ENCODE measurements at regions not wholly inside any gene's neighbourhood (a gene's known extent, or its start where the extent isn't known, plus 50 kb on each side); places are given as distances from the start of the nearest gene placed in this dataset.
"Not testable (repeated sequence)": the region's sequence is repeated elsewhere in the genome, so short reads cannot be mapped to it uniquely, and the experiment has no call there.

DNA sequence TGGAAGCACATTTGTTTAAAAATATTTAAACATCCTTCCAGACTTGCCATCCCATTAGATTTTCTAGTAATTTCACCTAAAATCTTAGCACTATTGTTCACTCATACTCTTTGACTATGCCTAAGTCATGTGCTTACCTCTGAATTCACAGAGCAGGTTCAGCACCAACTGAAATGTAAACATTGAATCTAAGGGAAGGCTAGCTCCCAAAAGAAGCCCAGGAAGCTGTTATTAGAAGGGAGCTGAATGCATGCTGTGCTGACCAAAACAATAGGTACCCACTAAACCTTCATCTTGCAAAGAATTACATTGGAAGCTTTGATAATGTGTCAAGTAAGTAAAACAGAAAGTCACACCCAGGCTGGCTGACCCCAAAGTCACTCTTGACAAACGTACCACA lies 571.3 kb downstream of the GABRG2 start:
- DNase-seq: no peak

DNA sequence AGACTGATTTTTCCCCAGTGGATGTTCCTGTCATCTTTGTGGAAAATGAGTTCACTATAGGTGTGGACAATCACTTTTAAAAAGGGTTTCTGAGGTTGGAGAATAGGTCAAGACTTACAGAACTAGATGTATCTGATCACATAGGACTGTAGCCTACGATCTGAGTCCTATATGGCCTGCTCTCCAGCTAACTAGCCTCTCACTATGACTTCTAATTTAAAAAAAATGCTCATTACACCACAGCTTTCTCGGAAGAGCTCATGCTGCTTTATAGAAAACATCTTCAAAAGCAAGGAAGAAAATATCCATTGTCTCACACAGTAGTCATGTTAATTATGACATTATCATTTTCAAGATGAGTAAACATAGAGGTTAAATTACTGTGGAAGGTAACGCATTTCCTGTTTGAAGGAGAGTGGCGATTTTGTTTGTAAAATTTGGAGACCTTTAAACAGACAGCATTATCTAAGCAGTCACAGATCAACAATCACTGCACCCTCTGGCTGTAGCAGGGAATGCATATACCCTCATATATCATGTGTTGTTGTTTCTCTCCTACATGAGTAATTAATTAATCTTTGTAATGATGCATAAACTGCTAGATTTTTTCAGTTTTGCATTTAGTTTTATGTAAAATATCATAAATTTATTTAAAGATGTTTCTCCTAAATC lies 573.7 kb downstream of the GABRG2 start:
- no peak for DNase-seq

DNA sequence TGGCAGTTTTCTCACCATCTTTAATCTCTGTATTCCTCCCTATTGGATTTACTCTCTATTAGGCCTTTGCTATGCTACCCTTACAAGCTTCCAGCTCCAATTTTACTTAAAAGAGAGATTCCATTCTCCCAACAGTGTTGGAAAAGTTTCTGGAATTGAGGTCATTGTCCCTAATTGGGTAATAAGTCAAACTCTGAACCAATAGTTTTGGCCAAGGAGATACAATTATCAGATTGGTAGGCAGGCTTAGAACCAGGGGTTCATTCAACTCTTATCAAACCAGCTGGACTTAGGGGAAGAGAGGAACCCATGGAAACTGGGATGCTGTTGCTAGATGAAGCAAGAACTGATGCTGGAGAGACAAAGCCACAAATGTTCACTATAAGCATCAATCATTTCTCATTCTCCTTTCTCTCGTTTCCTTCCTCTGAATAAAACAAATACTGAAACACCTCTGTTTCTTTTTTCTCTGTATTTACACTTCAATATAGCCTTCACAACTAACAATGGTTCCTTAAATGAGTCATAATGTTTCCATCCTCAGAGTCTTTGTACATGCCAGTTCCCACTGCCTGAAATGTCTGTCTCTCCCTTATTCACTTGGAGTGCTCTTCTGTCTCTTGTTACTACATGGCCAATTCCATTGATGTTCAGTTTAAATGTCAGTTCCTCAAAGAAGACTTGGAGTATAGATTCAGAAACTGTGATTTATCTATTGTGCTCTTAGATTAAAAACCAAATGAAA lies 587.3 kb downstream of the GABRG2 start:
- no peak for DNase-seq

DNA sequence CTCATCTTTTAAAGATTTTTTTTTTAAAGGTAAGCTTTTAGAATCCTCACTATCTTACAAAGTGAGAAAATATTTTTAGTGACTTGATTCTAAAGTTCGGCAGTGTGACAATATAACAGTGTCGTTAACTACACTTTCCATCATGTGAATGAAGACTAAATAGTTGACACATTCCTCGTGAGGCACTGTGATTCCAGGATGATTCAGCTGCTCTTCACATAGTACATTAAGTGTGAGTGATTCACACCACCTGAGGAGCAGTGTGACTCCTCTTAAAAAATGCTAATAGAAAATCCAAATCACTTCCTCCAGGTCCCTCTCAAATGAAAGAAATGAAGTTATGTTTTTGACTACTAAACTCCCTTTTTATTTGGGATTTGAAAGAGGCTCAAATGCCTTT lies 589.5 kb downstream of the GABRG2 start:
- DNase-seq: no peak

DNA sequence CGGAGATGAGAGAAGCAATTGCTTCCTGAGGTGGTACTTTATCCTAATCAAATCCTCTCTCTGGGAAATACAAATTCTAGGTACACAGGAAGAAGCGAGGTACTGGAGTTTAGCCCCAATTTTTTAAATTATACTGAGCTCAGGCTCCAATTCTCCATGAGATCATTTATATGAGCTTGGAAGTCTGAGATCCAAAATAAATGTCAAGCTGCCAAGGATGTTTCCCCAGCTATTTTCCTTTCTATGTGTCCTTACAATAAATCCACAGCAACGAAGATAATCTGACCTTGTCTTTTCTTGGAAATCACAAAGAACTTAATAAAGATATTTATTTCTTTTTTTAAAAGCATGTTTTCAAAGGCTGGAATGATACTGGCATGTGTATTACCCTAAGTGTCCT lies 597.3 kb downstream of the GABRG2 start:
- DNase-seq: no peak

DNA sequence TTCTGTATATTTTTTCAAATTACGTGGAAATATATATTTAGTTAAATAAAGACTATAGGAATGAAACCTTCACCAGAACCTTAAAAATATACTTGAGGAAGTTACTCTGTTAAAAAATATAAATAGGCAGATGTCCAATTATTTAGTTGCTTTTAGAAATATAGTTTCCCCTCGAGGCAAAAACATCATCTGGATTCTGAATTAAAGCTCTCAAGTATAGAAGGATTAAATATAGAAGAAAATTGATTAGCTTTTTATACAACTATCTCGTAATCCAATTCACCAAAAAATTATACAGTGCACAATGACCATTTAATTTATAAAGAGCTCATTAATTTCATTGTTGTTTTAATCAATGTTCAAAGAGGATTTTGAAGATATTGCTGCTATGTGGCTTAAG lies 601.4 kb downstream of the GABRG2 start:
- DNase-seq: no peak

DNA sequence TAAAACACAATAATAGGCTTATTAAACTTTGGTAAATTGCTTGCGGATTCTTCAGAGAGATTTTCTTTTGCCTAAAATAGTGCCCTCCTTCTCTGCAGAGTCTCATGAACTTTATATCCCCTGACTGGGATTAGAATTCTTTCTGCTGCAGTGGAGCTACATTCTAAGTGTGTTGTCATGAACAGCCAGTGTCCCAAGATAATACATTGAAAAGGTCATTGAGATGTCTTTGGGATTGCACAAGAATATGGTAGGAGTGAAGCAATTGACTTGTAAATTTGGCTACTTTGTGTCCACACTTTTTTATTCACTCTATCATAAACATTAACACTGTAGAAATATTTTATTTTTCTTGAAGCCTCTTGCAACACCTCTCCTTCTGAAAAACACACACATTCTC lies 604.5 kb downstream of the GABRG2 start:
- DNase-seq: no peak

DNA sequence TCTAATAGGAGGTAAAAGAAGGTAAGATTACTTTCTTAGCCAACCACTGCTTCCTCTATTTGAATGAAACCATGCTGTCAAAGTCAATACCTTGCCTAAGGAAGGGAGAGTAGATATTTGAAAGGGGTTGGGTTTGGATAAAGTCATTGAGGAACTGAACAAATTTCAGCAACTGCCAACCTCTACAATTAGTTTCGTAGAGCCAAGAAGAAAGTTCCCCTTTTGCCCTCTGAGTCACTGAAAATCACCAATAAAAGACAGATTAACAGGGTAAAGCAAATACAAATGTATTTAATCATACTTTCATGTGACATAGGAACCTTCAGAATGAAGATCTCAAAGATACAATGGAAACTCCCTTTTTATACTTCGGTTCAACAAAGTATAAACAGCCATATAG lies 615.7 kb downstream of the GABRG2 start:
- no peak for DNase-seq

DNA sequence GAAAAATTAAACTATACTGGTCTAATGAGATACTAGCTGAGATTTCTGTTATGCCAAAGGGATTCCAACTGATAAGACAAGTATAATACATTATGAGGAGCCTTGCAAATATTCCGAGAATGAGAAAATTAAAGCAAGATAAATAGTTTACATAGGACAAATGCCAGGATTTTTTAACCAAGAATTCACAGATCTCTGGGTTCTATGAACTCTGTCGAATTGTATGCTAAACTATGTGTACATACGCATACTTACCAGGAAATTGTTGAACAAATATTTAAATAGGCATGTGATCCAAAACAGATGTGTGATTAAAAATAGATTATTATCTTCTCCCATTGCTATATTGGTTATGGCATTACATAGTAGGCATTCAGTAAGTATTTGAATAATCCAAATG lies 616.6 kb downstream of the GABRG2 start:
- peak; percentile 1 for DNase-seq

DNA sequence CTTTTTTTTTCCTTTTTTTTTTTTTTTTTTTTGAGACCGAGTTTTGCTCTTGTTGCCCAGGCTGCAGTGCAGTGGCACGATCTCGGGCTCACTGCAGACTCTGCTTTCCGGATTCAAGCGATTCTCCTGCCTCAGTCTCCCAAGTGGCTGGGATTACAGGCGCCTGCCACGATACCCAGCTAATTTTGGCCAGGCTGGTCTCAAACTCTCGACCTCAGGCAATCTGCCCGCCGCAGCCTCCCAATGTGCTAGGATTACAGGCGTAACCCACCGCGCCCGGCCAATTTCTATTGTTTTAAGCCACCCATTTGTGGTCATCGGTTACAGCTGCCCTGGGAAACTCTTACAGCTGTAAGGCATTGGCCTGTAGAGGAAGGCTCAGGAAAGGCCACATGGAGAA lies 617.7 kb downstream of the GABRG2 start:
- DNase-seq: no peak

DNA sequence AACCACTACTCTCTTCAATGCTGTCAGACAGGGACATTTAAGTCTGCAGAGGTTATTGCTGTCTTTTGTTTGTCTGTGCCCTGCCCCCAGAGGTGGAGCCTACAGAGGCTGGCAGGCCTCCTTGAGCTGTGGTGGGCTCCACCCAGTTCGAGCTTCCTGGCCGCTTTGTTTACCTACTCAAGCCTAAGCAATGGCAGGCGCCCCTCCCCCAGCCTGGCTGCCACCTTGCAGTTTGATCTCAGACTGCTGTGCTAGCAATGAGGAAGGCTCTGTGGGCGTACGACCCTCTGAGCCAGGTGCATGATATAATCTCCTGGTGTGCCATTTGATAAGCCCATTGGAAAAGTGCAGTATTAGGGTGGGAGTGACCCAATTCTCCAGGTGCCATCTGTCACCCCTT lies 628.7 kb downstream of the GABRG2 start:
- DNase-seq: not testable (repeated sequence)

DNA sequence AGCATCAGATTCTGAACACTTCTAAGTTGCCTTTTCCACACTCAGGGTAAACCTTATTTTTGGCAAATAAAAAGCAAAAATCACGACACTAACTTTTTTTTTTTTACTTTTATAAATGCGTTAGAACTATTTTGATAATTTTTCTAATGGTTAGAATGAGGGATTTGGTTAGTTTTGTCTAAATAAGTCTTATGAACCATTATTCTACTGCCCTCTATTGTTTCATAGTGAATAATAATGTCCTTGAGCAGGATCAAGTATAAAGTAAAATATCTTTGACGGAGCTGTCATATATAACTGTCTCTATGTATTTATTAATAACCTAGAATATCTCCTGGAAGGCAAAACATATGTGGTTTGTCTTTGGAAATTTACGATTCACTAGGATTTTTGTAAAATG lies 631.8 kb downstream of the GABRG2 start:
- DNase-seq: no peak

DNA sequence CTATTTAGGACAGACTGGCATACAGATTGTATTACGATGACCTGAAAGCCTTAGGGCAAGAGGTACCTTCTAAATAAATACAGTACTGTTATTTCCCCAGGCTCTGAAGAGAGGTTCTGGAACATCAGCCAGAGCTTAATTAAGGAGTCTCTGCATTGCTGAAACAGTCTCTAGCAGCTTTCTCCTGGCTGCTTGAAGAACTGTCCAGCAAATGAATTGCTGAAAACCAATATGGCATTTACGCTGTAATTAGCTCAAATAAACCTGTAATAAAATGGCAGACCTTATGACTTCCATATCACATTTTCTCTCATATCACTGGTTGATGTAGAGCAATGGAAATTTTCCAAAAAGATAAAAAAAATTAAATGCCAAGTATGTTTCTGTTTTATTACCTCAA lies 636.3 kb downstream of the GABRG2 start:
- no peak for DNase-seq

DNA sequence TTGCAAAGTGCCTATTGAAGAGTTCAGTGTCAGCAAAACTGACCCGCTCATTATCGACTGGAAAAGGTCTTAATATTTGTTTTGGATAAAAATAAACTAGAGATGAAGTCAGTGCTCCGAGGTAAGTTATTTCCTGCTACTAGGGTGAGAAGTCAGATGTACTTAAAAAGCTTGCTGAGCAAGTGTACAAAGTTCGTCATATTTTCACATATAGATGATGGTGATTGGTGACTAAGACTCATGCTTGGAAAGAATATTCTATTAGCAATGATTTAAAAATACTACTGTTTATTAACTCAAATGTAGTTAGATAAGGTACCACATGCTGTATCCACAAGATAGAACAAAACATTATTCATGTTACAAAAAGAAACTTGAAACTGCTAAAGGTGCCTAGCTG lies 643.7 kb downstream of the GABRG2 start:
- DNase-seq: no peak

DNA sequence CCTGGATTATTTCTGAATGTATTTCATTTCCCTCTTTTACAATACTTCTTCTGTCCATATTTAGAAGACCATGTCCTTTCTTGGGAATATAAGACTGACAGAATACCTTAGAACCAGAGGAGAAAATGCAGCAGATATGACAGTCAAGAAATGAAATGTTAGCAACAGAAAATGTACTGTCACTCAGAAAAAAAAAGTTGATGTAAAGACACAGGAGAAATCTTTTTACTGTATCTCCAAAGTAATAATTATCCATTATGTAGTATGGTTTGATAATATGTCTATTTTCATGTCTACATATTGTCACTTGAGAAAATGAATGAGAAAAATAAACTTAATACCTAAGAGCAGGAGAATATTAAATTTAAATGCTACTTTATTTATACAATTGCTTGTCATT lies 652.1 kb downstream of the GABRG2 start:
- DNase-seq: no peak

DNA sequence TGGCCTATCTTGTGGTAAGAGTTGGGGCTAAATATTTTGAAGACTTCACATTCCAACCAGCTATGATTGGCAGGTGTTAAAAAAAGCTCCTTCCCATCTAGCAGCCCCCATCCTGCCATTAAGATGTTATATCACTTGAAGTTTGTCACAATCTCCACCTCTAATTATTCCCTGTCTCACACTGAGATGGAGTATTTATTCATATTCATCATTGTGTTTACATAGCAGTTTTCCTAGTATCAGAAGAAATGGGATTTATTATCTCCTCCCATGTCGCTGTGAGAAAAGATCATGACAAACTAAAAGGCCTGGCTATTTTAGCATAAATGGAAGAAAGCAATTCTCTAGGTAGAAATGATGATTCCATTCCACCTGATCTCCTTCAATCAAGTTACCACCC lies 653.6 kb downstream of the GABRG2 start:
- DNase-seq: no peak

DNA sequence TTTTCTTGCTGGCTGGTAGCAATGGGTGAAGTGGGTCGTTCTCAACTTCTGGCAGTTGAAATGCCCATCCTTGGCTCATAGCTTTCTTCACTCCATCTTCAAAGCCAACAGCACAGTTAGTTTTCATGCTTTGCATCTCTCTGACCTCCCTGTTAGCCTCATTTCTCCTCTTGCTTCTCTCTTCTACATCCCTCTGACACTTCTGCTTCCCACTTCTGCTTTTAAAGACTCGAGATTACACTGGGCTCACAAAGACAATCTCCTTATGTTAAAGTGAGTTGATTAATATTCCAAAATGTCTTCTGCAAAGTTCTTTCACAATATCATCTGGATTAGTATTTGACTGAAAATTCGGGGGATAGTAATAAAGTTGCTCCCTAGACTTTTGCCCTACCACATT lies 684.8 kb upstream of the CCNG1 start:
- DNase-seq: no peak

DNA sequence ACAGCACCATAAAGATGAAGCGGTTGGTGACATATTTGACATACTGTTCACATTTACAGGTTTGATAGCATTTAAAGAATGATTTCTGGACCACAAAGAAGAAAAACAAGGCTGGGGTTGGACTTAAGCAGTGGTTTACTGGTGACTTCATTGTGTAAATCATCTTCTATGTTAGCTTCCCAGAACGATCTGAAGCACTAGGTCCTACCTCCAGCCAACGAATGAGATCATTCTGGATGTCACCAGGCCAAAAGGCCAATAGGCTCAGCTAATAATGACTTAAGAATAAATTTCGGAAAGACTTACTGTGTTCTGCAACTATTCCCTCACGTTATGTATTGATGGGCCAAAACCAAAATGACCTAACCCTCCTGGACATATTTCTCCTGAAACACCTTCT lies 675.3 kb upstream of the CCNG1 start:
- DNase-seq: no peak

DNA sequence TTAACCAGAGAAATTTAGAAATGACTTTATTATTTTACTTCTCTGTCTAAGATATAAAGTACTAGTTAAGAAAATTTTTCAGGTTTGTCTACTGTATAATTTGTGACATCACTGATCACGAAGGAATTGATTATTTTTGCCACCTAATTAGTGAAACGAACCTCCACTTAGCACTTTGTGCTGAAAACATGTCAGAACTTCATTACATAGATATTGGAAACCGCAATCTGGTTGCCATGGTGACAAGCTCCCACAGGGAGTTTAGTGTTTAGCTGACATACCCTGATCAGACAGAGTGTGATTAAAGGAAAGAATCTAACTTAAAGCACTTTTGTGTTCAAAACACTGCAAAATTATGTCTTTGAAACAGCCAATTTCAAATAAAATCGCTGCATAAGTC lies 668.4 kb upstream of the CCNG1 start:
- DNase-seq: no peak

DNA sequence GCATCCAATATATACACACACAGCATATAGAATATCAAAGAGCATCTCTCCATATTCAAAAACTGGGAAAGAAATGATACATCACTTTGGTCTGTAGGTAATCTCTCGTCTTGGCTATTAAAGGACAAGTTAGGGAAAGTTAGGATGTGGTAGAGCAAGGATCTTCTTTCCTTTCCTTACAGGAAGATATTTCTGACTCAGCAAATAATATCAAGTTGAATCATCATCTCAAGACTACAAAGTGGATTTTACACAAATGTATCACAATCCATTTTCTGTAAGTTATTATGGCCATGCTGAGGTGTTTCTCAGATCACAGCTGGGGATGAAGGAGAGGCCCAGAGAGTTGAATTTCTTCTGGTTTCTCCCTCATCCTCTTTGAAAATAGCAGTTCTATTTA lies 651.7 kb upstream of the CCNG1 start:
- no peak for DNase-seq

DNA sequence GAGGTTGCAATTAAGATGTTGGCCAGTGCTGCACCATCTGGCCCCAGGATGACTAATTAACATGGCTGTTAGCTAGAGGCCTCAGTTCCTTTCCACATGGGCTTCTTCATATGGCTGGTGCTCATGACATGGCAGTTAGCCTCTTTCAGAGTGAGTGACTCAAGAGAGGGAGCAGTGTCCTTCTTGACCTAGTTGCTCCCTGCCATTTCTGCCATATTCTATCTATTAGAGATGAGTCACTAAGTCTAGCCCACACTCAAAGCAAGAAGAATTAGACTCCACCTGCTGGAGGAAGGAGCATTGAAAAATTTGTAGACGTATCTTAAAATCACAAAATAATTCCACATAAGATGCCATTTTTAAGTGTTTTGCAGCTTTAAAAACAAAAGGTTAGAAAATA lies 651.2 kb upstream of the CCNG1 start:
- DNase-seq: no peak

DNA sequence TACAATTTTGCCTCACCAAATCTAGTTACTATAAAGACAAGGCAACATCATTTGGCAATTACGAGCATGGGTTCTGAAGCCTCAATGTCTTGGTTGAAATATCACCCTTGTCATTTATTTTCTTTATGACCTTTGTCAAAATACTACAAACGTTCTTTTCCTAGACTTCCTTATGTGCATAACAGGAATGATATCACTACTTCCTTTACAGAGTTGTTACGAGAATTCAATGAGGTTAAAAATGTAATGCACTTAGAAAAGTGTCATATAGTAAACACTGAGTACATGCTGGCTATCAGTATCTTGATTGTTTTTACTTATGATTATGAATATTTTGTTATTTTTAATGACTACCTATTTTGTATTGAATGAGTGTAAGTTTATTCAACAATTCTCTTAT lies 640.9 kb upstream of the CCNG1 start:
- no peak for DNase-seq

DNA sequence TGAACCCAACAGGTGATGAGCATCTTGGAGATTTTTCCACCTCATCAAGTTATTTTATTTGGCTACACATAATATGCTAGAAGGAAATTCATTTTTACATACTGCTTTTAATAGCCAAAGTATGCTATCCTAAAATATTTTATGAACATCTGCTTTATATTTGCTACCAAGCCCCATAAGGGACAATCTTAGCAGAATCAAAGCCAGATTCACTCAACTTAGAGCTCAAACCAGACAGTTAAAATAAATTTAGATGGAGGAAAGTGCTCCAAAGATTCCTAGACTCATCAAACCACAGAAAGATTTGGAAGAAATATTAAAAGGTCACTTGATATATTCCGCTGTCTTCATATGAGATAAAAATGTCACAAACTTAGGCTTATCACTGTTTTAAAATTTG lies 637.1 kb upstream of the CCNG1 start:
- no peak for DNase-seq

DNA sequence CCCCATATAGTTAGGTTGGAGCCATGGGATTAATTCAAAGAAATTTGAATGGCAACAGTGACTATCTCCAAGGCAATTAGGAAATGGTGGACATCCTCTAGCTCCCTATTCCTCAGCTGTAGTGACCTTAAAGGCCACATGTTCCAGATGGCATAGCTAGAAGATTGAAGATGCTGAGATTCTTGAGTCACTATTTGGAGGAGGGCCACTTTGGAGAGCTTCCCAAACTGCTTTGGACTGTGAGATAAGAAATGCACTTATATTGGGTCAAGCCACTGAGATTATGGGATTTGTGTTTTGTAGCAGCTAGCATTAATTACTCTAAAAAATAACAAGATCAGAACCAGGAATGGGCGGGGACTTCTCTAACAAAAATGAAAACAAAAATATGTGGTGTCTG lies 636.2 kb upstream of the CCNG1 start:
- DNase-seq: no peak

DNA sequence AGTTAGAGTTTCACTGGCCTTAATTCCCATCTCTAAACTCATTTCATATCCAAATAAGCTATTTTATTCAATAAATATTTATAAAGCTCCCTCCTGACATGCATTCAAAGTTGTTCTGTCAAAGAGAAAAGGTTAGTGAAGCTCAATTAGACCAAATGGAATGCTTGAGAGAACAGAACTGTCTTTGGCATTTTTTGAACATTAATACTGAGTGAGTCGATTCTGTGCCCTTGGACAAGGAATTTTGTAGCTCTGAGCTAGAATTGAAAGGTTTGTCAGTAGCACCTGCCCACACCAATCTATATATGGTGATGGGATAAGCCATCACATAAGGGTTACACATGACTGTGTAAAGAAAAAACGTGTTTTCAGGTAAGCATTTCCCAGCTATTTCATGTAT lies 631.2 kb upstream of the CCNG1 start:
- no peak for DNase-seq

Measured in fibroblast of skin of back (primary cell).